Left lung (tissue), 4 donors: ENCODE measurements at regions not wholly inside any gene's neighbourhood (a gene's known extent, or its start where the extent isn't known, plus 50 kb on each side); places are given as distances from the start of the nearest gene placed in this dataset.
"Not testable (repeated sequence)": the region's sequence is repeated elsewhere in the genome, so short reads cannot be mapped to it uniquely, and the experiment has no call there.

ENCODE experiments used
- ATAC-seq: fragments of 200-7000 bp; cut with Tn5 transposase; one replicate; pipeline ENCODE4 v1.9.1; 2020; ENCODE audit warnings: moderate library complexity
- DNase-seq, 4 donors: peaks; one replicate each; pipeline ENCODE4 v3.0.0-alpha.2; 2013 to 2020
- H3K27ac ChIP-seq, 2 donors: fragments of 200-600 bp; sonication (generic) in 1 of 2; one replicate each; pipeline versions ENCODE4 v1.5.0 to v1.8.0; 2020 to 2021
- H3K27me3 ChIP-seq, 2 donors: fragments of 200-600 bp; sonication (generic) in 1 of 2; one replicate each; pipeline versions ENCODE4 v1.5.0 to v1.8.0; 2020 to 2021
- H3K36me3 ChIP-seq, 2 donors: fragments of 200-600 bp; sonication (generic) in 1 of 2; one replicate each; pipeline versions ENCODE4 v1.5.0 to v1.8.0; 2020 to 2021
- H3K4me1 ChIP-seq, 2 donors: fragments of 200-600 bp; one replicate each; pipeline ENCODE4 v1.8.0; 2021
- H3K4me3 ChIP-seq, 2 donors: fragments of 200-600 bp; sonication (generic) in 1 of 2; one replicate each; pipeline versions ENCODE4 v1.5.0 to v1.8.0; 2020 to 2021; ENCODE audit warnings: mild to moderate bottlenecking in 1 of 2
- H3K9me3 ChIP-seq, 2 donors: fragments of 200-600 bp; sonication (generic) in 1 of 2; one replicate each; pipeline versions ENCODE4 v1.5.0 to v1.8.0; 2020 to 2021
- CTCF ChIP-seq, 2 donors: fragments of 200-600 bp; sonication (generic) in 1 of 2; IDR thresholded peaks; one replicate each; pipeline versions ENCODE4 v1.5.0 to v1.8.0; 2021; ENCODE audit warnings: antibody characterized with exemption in 2 of 2
- intact Hi-C, 2 donors: fragments of 100-400 bp; cut with DNase I; formaldehyde crosslinking; loops; one replicate each; pipeline versions ENCODE4 v1.11.2 to v1.14.2; 2022
- donor health status: DM: no; HTN: yes; CAD: no.
- donor health status: DM: no; HTN: no; CAD: no.

- H3K4me1 ChIP-seq = peaks cover 6 to 7% of the 10 kb centered on the region in 2 donors
- intact Hi-C loops = no loop called here
- ATAC-seq (no peak), DNase-seq (no peak)
- no peak overlapping the region for H3K4me3 ChIP-seq
- peaks cover 59 to 75% of the 10 kb centered on the region in 2 donors for H3K27me3 ChIP-seq
- no peak overlapping the region for H3K27ac ChIP-seq
- no peaks in the 10 kb centered on the region for H3K36me3 ChIP-seq
- H3K9me3 ChIP-seq = no peaks in the 10 kb centered on the region
- TF ChIP-seq CTCF (IDR thresholded peaks at IDR 0.05) = no peak
Measured at GRCh38 chr3:198109883-198110282, 149.9 kb downstream of the LMLN start.

GRCh38 chr3:198112031-198112430 lies 152.0 kb downstream of the LMLN start:
- Histone ChIP-seq H3K4me3 (no peak overlapping the region), H3K27me3 (peaks cover 57 to 88% of the 10 kb centered on the region in 2 donors), H3K36me3 (no peaks in the 10 kb centered on the region), H3K9me3 (no peaks in the 10 kb centered on the region), H3K4me1 (peaks cover 6 to 7% of the 10 kb centered on the region in 2 donors), H3K27ac (no peak overlapping the region)
- no peak for TF ChIP-seq CTCF (IDR thresholded peaks at IDR 0.05)
- intact Hi-C loops = no loop called here
- ATAC-seq (no peak), DNase-seq (no peak)

GRCh38 chr3:198113206-198114053 lies 153.4 kb downstream of the LMLN start:
- intact Hi-C loops = no loop called here
- ATAC-seq (peak; percentile 51), DNase-seq (peak; percentile 9 to 90 (median 28))
- H3K27ac ChIP-seq = no peak overlapping the region
- H3K9me3 ChIP-seq = no peaks in the 10 kb centered on the region
- peaks cover 57 to 80% of the 10 kb centered on the region in 2 donors for H3K27me3 ChIP-seq
- peak overlapping the region in 1 of 2 donors; percentile 13 for H3K4me3 ChIP-seq
- TF ChIP-seq CTCF (IDR thresholded peaks at IDR 0.05) = no peak
- H3K36me3 ChIP-seq = no peaks in the 10 kb centered on the region
- peaks cover 6 to 7% of the 10 kb centered on the region in 2 donors for H3K4me1 ChIP-seq

DNA sequence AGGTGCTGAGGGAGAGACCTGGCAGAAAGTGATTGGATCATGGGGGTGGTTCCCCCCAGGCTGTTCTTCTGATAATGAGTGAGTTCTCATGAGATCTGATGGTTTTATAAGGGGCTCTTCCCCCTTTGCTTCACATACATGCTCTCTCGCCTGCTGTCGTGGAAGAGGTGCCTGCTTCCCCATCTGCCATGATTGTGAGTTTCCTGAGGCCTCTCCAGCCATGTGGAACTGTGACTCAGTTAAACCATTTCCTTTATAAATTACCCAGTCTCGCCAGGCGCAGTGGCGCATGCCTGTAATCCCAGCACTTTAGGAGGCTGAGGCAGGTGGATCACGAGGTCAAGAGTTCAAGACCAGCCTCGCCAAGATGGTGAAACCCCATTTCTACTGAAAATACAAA lies 154.5 kb downstream of the LMLN start:
- H3K4me1 ChIP-seq, H3K9me3 ChIP-seq, ATAC-seq, H3K27ac ChIP-seq, H3K36me3 ChIP-seq, intact Hi-C loops, DNase-seq, H3K4me3 ChIP-seq: not testable (repeated sequence)
- peaks cover 47 to 74% of the 10 kb centered on the region in 2 donors for H3K27me3 ChIP-seq

GRCh38 chr3:198122184-198122583 lies 162.2 kb downstream of the LMLN start:
- DNase-seq, H3K4me3 ChIP-seq, H3K9me3 ChIP-seq, H3K27ac ChIP-seq, H3K4me1 ChIP-seq, H3K36me3 ChIP-seq, intact Hi-C loops, ATAC-seq, H3K27me3 ChIP-seq: not testable (repeated sequence)

- H3K36me3 ChIP-seq, H3K27me3 ChIP-seq, H3K9me3 ChIP-seq, intact Hi-C loops, H3K4me3 ChIP-seq, DNase-seq, H3K4me1 ChIP-seq, ATAC-seq, H3K27ac ChIP-seq: not testable (repeated sequence)
Measured at GRCh38 chr3:198137038-198137835, 177.2 kb downstream of the LMLN start.

DNA sequence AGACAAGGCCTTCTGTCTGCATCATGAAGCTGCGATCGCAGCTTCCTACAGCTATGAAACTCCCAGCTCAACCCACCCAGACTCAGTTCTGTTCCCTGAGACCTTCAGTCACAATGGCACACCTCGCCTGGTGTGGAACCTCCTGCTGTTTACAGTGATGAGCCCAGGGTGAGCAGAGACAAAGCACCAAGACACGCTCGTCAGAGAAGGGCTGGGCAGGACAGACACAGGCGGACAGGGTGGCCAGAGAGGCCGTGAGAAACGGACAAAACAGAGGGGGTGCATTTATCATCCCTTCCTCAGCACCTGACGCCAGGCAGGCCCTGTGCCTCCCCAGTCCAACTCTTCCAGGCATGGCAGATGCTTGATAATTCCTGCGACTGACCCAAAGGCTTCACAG lies 178.2 kb downstream of the LMLN start:
- not testable (repeated sequence) for ATAC-seq, H3K27me3 ChIP-seq

GRCh38 chr3:198139037-198139436 lies 179.0 kb downstream of the LMLN start:
- ATAC-seq, H3K9me3 ChIP-seq, H3K4me3 ChIP-seq, intact Hi-C loops, H3K4me1 ChIP-seq, H3K27me3 ChIP-seq, DNase-seq, H3K27ac ChIP-seq, H3K36me3 ChIP-seq: not testable (repeated sequence)

More for the DNA sequence above, 178.2 kb downstream of the LMLN start:
- DNase-seq = peak in 1 of 4 donors; percentile 65
- H3K9me3 ChIP-seq, H3K4me3 ChIP-seq, intact Hi-C loops, H3K36me3 ChIP-seq, H3K27ac ChIP-seq, H3K4me1 ChIP-seq: not testable (repeated sequence)

GRCh38 chr3:198139513-198140167 lies 179.6 kb downstream of the LMLN start:
- ATAC-seq, H3K27ac ChIP-seq, H3K36me3 ChIP-seq, H3K4me1 ChIP-seq, intact Hi-C loops, H3K9me3 ChIP-seq, H3K4me3 ChIP-seq, H3K27me3 ChIP-seq: not testable (repeated sequence)
- DNase-seq = peak in 1 of 4 donors; percentile 22
